ENCODE measurements at regions not wholly inside any gene's neighbourhood (a gene's known extent, or its start where the extent isn't known, plus 50 kb on each side); places are given as distances from the start of the nearest gene placed in this dataset.

GRCh38 chr12:13597837-13598236 is 383.6 kb downstream of the GRIN2B start:
- TF ChIP-seq EZH2phosphoT487 (IDR thresholded peaks at IDR 0.05; ENCODE audit: borderline replicate concordance, low read depth, low read length) (no peak), CTCF (conservative IDR thresholded peaks at IDR 0.05; ENCODE audit: low read length) (no peak)
- no peak for DNase-seq (ENCODE audit: low spot score)
- Histone ChIP-seq H4K20me1 (ENCODE audit: insufficient read depth, low read length) (no peaks in the 10 kb centered on the region), H3K4me1 (ENCODE audit: insufficient read depth, low read length, poor library complexity, severe bottlenecking) (no peaks in the 10 kb centered on the region), H2AFZ (ENCODE audit: low read length) (no peak overlapping the region), H3K4me2 (ENCODE audit: low read length) (no peak overlapping the region), H3K9me3 (ENCODE audit: low read length) (no peaks in the 10 kb centered on the region), H3K36me3 (ENCODE audit: insufficient read depth, low read length) (no peaks in the 10 kb centered on the region), H3K79me2 (ENCODE audit: insufficient read depth, low read depth, low read length) (no peaks in the 10 kb centered on the region), H3K4me3 (ENCODE audit: low read depth, low read length, poor library complexity, severe bottlenecking) (no peak overlapping the region), H3K9me2 (ENCODE audit: insufficient read depth, low read length) (no peaks in the 10 kb centered on the region), H3K27ac (ENCODE audit: low read depth, low read length, poor library complexity, severe bottlenecking) (no peak overlapping the region)
- BruUV-seq (replicated peaks): no TSS peak
- intact Hi-C loops (cut with micrococcal nuclease; ENCODE audit: unreplicated experiment): no loop called here
- ChIA-PET POLR2A (interaction anchor here (1.0 kb wide), 1 partner anchor 49 kb away, joined by 3 read pairs; no protein-coding TSS in a partner anchor), CTCF (ENCODE audit: unreplicated experiment) (interaction anchor here (0.5 kb wide), 1 partner anchor 144 kb away, joined by 3 read pairs; no protein-coding TSS in a partner anchor)

- Histone ChIP-seq H3K27ac (ENCODE audit: low read depth, low read length, poor library complexity, severe bottlenecking) (no peak overlapping the region), H3K9me3 (ENCODE audit: low read length) (no peaks in the 10 kb centered on the region), H3K79me2 (ENCODE audit: insufficient read depth, low read depth, low read length) (no peaks in the 10 kb centered on the region), H3K9me2 (ENCODE audit: insufficient read depth, low read length) (no peaks in the 10 kb centered on the region), H3K36me3 (ENCODE audit: insufficient read depth, low read length) (no peaks in the 10 kb centered on the region), H3K4me3 (ENCODE audit: low read depth, low read length, poor library complexity, severe bottlenecking) (no peak overlapping the region), H2AFZ (ENCODE audit: low read length) (no peak overlapping the region), H3K4me1 (ENCODE audit: insufficient read depth, low read length, poor library complexity, severe bottlenecking) (no peaks in the 10 kb centered on the region), H3K4me2 (ENCODE audit: low read length) (no peak overlapping the region), H4K20me1 (ENCODE audit: insufficient read depth, low read length) (no peaks in the 10 kb centered on the region)
- intact Hi-C loops (cut with micrococcal nuclease; ENCODE audit: unreplicated experiment): no loop called here
- DNase-seq (ENCODE audit: low spot score): no peak
- TF ChIP-seq CTCF (conservative IDR thresholded peaks at IDR 0.05; ENCODE audit: low read length) (no peak), EZH2phosphoT487 (IDR thresholded peaks at IDR 0.05; ENCODE audit: borderline replicate concordance, low read depth, low read length) (no peak)
- POLR2A ChIA-PET: interaction anchor here (1.0 kb wide), 1 partner anchor 49 kb away, joined by 3 read pairs; no protein-coding TSS in a partner anchor
- BruUV-seq (replicated peaks): no TSS peak
- CTCF ChIA-PET (ENCODE audit: unreplicated experiment): no interaction called here
Measured at GRCh38 chr12:13597166-13597565, 384.2 kb downstream of the GRIN2B start.

DNA sequence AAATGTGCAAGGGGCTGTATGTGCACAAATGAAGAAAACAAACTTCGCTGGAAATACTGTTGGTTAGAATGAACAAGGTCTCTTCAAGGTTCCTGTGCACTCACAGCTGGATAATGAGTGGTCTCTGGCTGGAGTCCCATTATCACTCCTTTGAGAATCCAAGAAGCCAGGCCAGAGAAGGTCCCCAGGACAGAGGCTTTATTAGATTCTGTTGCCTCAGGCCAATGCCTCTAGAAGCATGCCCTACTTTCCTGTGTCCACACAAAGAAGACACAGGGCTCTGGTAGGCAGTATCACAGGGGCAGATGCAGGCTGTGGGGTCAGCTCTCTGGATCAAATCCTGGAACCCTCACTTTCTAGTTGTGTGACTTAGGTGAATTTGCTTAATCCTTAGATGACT is 384.7 kb downstream of the GRIN2B start:
- H2AFZ ChIP-seq (ENCODE audit: low read length): no peak overlapping the region
- no peaks in the 10 kb centered on the region for H4K20me1 ChIP-seq (ENCODE audit: insufficient read depth, low read length)
- no TSS peak for BruUV-seq (replicated peaks)
- no peaks in the 10 kb centered on the region for H3K9me3 ChIP-seq (ENCODE audit: low read length)
- H3K79me2 ChIP-seq (ENCODE audit: insufficient read depth, low read depth, low read length): no peaks in the 10 kb centered on the region
- H3K36me3 ChIP-seq (ENCODE audit: insufficient read depth, low read length): no peaks in the 10 kb centered on the region
- intact Hi-C loops (cut with micrococcal nuclease; ENCODE audit: unreplicated experiment): no loop called here
- ChIA-PET CTCF (ENCODE audit: unreplicated experiment) (no interaction called here), POLR2A (interaction anchor here (1.0 kb wide), 1 partner anchor 48 kb away, joined by 3 read pairs; no protein-coding TSS in a partner anchor)
- H3K27ac ChIP-seq (ENCODE audit: low read depth, low read length, poor library complexity, severe bottlenecking): no peak overlapping the region
- H3K4me3 ChIP-seq (ENCODE audit: low read depth, low read length, poor library complexity, severe bottlenecking): no peak overlapping the region
- no peak for DNase-seq (ENCODE audit: low spot score)
- TF ChIP-seq EZH2phosphoT487 (IDR thresholded peaks at IDR 0.05; ENCODE audit: borderline replicate concordance, low read depth, low read length): no peak
- TF ChIP-seq CTCF (conservative IDR thresholded peaks at IDR 0.05; ENCODE audit: low read length): no peak
- H3K4me2 ChIP-seq (ENCODE audit: low read length): no peak overlapping the region
- H3K9me2 ChIP-seq (ENCODE audit: insufficient read depth, low read length): no peaks in the 10 kb centered on the region
- H3K4me1 ChIP-seq (ENCODE audit: insufficient read depth, low read length, poor library complexity, severe bottlenecking): no peaks in the 10 kb centered on the region
